Peyer's patch (tissue), 4 donors: ENCODE measurements at regions not wholly inside any gene's neighbourhood (a gene's known extent, or its start where the extent isn't known, plus 50 kb on each side); places are given as distances from the start of the nearest gene placed in this dataset.
"Not testable (repeated sequence)": the region's sequence is repeated elsewhere in the genome, so short reads cannot be mapped to it uniquely, and the experiment has no call there.

Source experiments
- CTCF ChIP-seq, 6 experiments: fragments of 450-650 bp in 4 of 6; fragments of 200-600 bp in 2 of 6; sonication (generic) in 1 of 6; IDR thresholded peaks; one replicate each; pipeline ENCODE4 v1.5.1; 2017 to 2019; ENCODE audit warnings: antibody characterized with exemption in 6 of 6, mild to moderate bottlenecking in 3 of 6, moderate library complexity in 1 of 6
- POLR2A ChIP-seq, 2 donors: fragments of 450-650 bp; IDR thresholded peaks; one replicate each; pipeline ENCODE4 v1.5.1; 2017; ENCODE audit warnings: antibody characterized with exemption in 2 of 2, mild to moderate bottlenecking in 2 of 2, moderate library complexity in 2 of 2

- not testable (repeated sequence) for TF ChIP-seq CTCF, POLR2A (IDR thresholded peaks at IDR 0.05)
These were observed 87.1 kb upstream of the CCDC180 start for GRCh38 chr9:97220396-97220795.
